ENCODE measurements at regions not wholly inside any gene's neighbourhood (a gene's known extent, or its start where the extent isn't known, plus 50 kb on each side); places are given as distances from the start of the nearest gene placed in this dataset.

DNA sequence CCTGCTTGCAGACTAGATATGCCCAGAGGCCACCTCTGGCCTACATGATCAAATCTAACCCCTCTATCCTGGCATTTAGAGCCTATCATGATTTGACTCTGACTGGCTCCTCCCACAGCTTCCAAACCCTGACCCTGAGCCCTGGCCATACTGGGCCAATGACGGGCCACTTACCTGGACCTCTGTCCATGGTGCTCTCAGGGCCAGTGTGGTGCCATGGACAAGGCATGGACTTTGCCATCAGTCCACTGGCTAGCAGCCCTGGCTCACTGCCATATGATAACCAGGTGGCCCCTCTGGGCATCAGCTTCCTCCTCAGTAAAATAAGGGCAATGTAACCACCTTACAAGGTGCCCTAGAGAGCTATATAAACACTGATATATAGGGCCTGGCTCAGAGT lies 713.4 kb downstream of the PTPRU start:
- TF ChIP-seq, protein P1, sequence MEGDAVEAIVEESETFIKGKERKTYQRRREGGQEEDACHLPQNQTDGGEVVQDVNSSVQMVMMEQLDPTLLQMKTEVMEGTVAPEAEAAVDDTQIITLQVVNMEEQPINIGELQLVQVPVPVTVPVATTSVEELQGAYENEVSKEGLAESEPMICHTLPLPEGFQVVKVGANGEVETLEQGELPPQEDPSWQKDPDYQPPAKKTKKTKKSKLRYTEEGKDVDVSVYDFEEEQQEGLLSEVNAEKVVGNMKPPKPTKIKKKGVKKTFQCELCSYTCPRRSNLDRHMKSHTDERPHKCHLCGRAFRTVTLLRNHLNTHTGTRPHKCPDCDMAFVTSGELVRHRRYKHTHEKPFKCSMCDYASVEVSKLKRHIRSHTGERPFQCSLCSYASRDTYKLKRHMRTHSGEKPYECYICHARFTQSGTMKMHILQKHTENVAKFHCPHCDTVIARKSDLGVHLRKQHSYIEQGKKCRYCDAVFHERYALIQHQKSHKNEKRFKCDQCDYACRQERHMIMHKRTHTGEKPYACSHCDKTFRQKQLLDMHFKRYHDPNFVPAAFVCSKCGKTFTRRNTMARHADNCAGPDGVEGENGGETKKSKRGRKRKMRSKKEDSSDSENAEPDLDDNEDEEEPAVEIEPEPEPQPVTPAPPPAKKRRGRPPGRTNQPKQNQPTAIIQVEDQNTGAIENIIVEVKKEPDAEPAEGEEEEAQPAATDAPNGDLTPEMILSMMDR (IDR thresholded peaks at IDR 0.05 in 4 of 5, conservative IDR thresholded peaks at IDR 0.05 in 1 of 5) = no peak
- no peak for TF ChIP-seq POLR2A (IDR thresholded peaks at IDR 0.05)

All from gastrocnemius medialis (tissue), 4 donors.